ENCODE measurements at regions not wholly inside any gene's neighbourhood (a gene's known extent, or its start where the extent isn't known, plus 50 kb on each side); places are given as distances from the start of the nearest gene placed in this dataset.

GRCh38 chr5:135683189-135683588 lies 104.4 kb upstream of the CXCL14 start:
- H3K79me1 ChIP-seq (ENCODE audit: low read depth, low read length): no peaks in the 10 kb centered on the region
- no peaks in the 10 kb centered on the region for H3K4me1 ChIP-seq (ENCODE audit: control insufficient read depth in 2 of 2, insufficient read depth in 1 of 2, low read depth in 1 of 2, low read length in 2 of 2)
- no peak overlapping the region for H3K27ac ChIP-seq (replicated peaks; ENCODE audit: low read length)
- no peak overlapping the region for H3K9ac ChIP-seq (ENCODE audit: low read depth, low read length, poor library complexity)
- H3K18ac ChIP-seq (ENCODE audit: low read length): no peak overlapping the region
- H3K14ac ChIP-seq (ENCODE audit: low read length): no peak overlapping the region
- no peak overlapping the region for H2AK5ac ChIP-seq (ENCODE audit: low read depth, low read length)
- DNase-seq (ENCODE audit: low spot score): no peak
- no peak overlapping the region for H4K91ac ChIP-seq (ENCODE audit: low read depth, low read length, poor library complexity)
- H2BK12ac ChIP-seq (ENCODE audit: low read length): no peak overlapping the region
- H4K8ac ChIP-seq (ENCODE audit: low read depth, low read length): no peak overlapping the region
- no peak overlapping the region for H3K4ac ChIP-seq (ENCODE audit: low read length)
- H2BK15ac ChIP-seq (ENCODE audit: low read length): no peak overlapping the region
- no peak overlapping the region for H2BK120ac ChIP-seq (ENCODE audit: low read depth, low read length)
- H3K23ac ChIP-seq (ENCODE audit: low read depth, low read length, poor library complexity): no peak overlapping the region
- H3K27me3 ChIP-seq (ENCODE audit: control insufficient read depth in 3 of 3, insufficient read depth in 3 of 3, low read depth in 1 of 3, low read length in 3 of 3): no peaks in the 10 kb centered on the region
- no peak overlapping the region for H3K4me2 ChIP-seq (ENCODE audit: insufficient read depth, low read length, poor library complexity, severe bottlenecking)
- no peaks in the 10 kb centered on the region for H3K36me3 ChIP-seq (replicated peaks in 1 of 2; ENCODE audit: control insufficient read depth in 2 of 2, insufficient read depth in 2 of 2, low read length in 2 of 2)
- peaks cover 0 to 11% of the 10 kb centered on the region in 2 donors for H3K9me3 ChIP-seq (replicated peaks in 1 of 2; ENCODE audit: control insufficient read depth in 2 of 2, insufficient read depth in 1 of 2, low read depth in 1 of 2, low read length in 2 of 2)
- H2AFZ ChIP-seq (ENCODE audit: low read length): no peak overlapping the region
- H2BK5ac ChIP-seq (ENCODE audit: low read length): no peak overlapping the region
- no peak overlapping the region for H3K4me3 ChIP-seq (ENCODE audit: low read length in 2 of 2)

- Histone ChIP-seq H3K14ac (ENCODE audit: low read length) (no peak overlapping the region), H3K18ac (ENCODE audit: low read length) (no peak overlapping the region), H2BK120ac (ENCODE audit: low read depth, low read length) (no peak overlapping the region), H3K4me3 (ENCODE audit: low read length in 2 of 2) (no peak overlapping the region), H3K36me3 (replicated peaks in 1 of 2; ENCODE audit: control insufficient read depth in 2 of 2, insufficient read depth in 2 of 2, low read length in 2 of 2) (no peaks in the 10 kb centered on the region), H2BK5ac (ENCODE audit: low read length) (no peak overlapping the region), H3K79me1 (ENCODE audit: low read depth, low read length) (no peaks in the 10 kb centered on the region), H3K27me3 (ENCODE audit: control insufficient read depth in 3 of 3, insufficient read depth in 3 of 3, low read depth in 1 of 3, low read length in 3 of 3) (no peaks in the 10 kb centered on the region), H3K4ac (ENCODE audit: low read length) (no peak overlapping the region), H3K27ac (replicated peaks; ENCODE audit: low read length) (no peak overlapping the region), H3K4me1 (ENCODE audit: control insufficient read depth in 2 of 2, insufficient read depth in 1 of 2, low read depth in 1 of 2, low read length in 2 of 2) (no peaks in the 10 kb centered on the region), H4K91ac (ENCODE audit: low read depth, low read length, poor library complexity) (no peak overlapping the region), H2AFZ (ENCODE audit: low read length) (no peak overlapping the region), H2BK12ac (ENCODE audit: low read length) (no peak overlapping the region), H3K4me2 (ENCODE audit: insufficient read depth, low read length, poor library complexity, severe bottlenecking) (no peak overlapping the region), H4K8ac (ENCODE audit: low read depth, low read length) (no peak overlapping the region), H3K9ac (ENCODE audit: low read depth, low read length, poor library complexity) (no peak overlapping the region), H3K9me3 (replicated peaks in 1 of 2; ENCODE audit: control insufficient read depth in 2 of 2, insufficient read depth in 1 of 2, low read depth in 1 of 2, low read length in 2 of 2) (peaks cover 0 to 11% of the 10 kb centered on the region in 2 donors), H2AK5ac (ENCODE audit: low read depth, low read length) (no peak overlapping the region), H2BK15ac (ENCODE audit: low read length) (no peak overlapping the region), H3K23ac (ENCODE audit: low read depth, low read length, poor library complexity) (no peak overlapping the region)
- no peak for DNase-seq (ENCODE audit: low spot score)
- no CpG with 5 or more reads among the region's 5 CpGs for WGBS, 2 donors (ENCODE audit: extremely low coverage in 2 of 2, insufficient read length in 2 of 2, insufficient replicate concordance in 1 of 2)
Measured at GRCh38 chr5:135680713-135681112, 101.9 kb upstream of the CXCL14 start.

- Histone ChIP-seq H2BK120ac (ENCODE audit: low read depth, low read length) (no peak overlapping the region), H2BK12ac (ENCODE audit: low read length) (no peak overlapping the region), H2AFZ (ENCODE audit: low read length) (no peak overlapping the region), H4K8ac (ENCODE audit: low read depth, low read length) (no peak overlapping the region), H2BK5ac (ENCODE audit: low read length) (no peak overlapping the region), H3K18ac (ENCODE audit: low read length) (no peak overlapping the region), H3K79me1 (ENCODE audit: low read depth, low read length) (no peaks in the 10 kb centered on the region), H3K14ac (ENCODE audit: low read length) (no peak overlapping the region), H3K4ac (ENCODE audit: low read length) (no peak overlapping the region), H3K4me3 (ENCODE audit: low read length in 2 of 2) (no peak overlapping the region), H2AK5ac (ENCODE audit: low read depth, low read length) (no peak overlapping the region), H3K4me2 (ENCODE audit: insufficient read depth, low read length, poor library complexity, severe bottlenecking) (no peak overlapping the region), H2BK15ac (ENCODE audit: low read length) (no peak overlapping the region), H3K27ac (replicated peaks; ENCODE audit: low read length) (no peak overlapping the region), H3K36me3 (replicated peaks in 1 of 2; ENCODE audit: control insufficient read depth in 2 of 2, insufficient read depth in 2 of 2, low read length in 2 of 2) (no peaks in the 10 kb centered on the region), H3K4me1 (ENCODE audit: control insufficient read depth in 2 of 2, insufficient read depth in 1 of 2, low read depth in 1 of 2, low read length in 2 of 2) (no peaks in the 10 kb centered on the region), H3K27me3 (ENCODE audit: control insufficient read depth in 3 of 3, insufficient read depth in 3 of 3, low read depth in 1 of 3, low read length in 3 of 3) (no peaks in the 10 kb centered on the region), H3K23ac (ENCODE audit: low read depth, low read length, poor library complexity) (no peak overlapping the region), H4K91ac (ENCODE audit: low read depth, low read length, poor library complexity) (no peak overlapping the region), H3K9me3 (replicated peaks in 1 of 2; ENCODE audit: control insufficient read depth in 2 of 2, insufficient read depth in 1 of 2, low read depth in 1 of 2, low read length in 2 of 2) (peaks cover 0 to 11% of the 10 kb centered on the region in 2 donors), H3K9ac (ENCODE audit: low read depth, low read length, poor library complexity) (no peak overlapping the region)
- WGBS, 2 donors (ENCODE audit: extremely low coverage in 2 of 2, insufficient read length in 2 of 2, insufficient replicate concordance in 1 of 2): no CpG with 5 or more reads among the region's 2 CpGs
- no peak for DNase-seq (ENCODE audit: low spot score)
Measured at GRCh38 chr5:135678640-135679268, 100.0 kb upstream of the CXCL14 start.

- no peak overlapping the region for H3K4me3 ChIP-seq (ENCODE audit: low read length in 2 of 2)
- H2BK15ac ChIP-seq (ENCODE audit: low read length): no peak overlapping the region
- no peak overlapping the region for H2BK5ac ChIP-seq (ENCODE audit: low read length)
- no peaks in the 10 kb centered on the region for H3K79me1 ChIP-seq (ENCODE audit: low read depth, low read length)
- H3K9ac ChIP-seq (ENCODE audit: low read depth, low read length, poor library complexity): no peak overlapping the region
- H2BK120ac ChIP-seq (ENCODE audit: low read depth, low read length): no peak overlapping the region
- no peak overlapping the region for H3K18ac ChIP-seq (ENCODE audit: low read length)
- no peak overlapping the region for H3K4me2 ChIP-seq (ENCODE audit: insufficient read depth, low read length, poor library complexity, severe bottlenecking)
- no peak overlapping the region for H3K4ac ChIP-seq (ENCODE audit: low read length)
- H2AFZ ChIP-seq (ENCODE audit: low read length): no peak overlapping the region
- H2BK12ac ChIP-seq (ENCODE audit: low read length): no peak overlapping the region
- no peak for DNase-seq (ENCODE audit: low spot score)
- H3K27me3 ChIP-seq (ENCODE audit: control insufficient read depth in 3 of 3, insufficient read depth in 3 of 3, low read depth in 1 of 3, low read length in 3 of 3): no peaks in the 10 kb centered on the region
- H3K4me1 ChIP-seq (ENCODE audit: control insufficient read depth in 2 of 2, insufficient read depth in 1 of 2, low read depth in 1 of 2, low read length in 2 of 2): peaks cover 0 to 2% of the 10 kb centered on the region in 2 donors
- H2AK5ac ChIP-seq (ENCODE audit: low read depth, low read length): no peak overlapping the region
- no peak overlapping the region for H3K23ac ChIP-seq (ENCODE audit: low read depth, low read length, poor library complexity)
- WGBS, 2 donors (ENCODE audit: extremely low coverage in 2 of 2, insufficient read length in 2 of 2, insufficient replicate concordance in 1 of 2): 100% methylated on average over 1 of the region's 3 CpGs; no CpG with 5 or more reads in 1 of the 2 donors
- H4K8ac ChIP-seq (ENCODE audit: low read depth, low read length): no peak overlapping the region
- H3K9me3 ChIP-seq (replicated peaks in 1 of 2; ENCODE audit: control insufficient read depth in 2 of 2, insufficient read depth in 1 of 2, low read depth in 1 of 2, low read length in 2 of 2): peaks cover 0 to 2% of the 10 kb centered on the region in 2 donors
- H3K36me3 ChIP-seq (replicated peaks in 1 of 2; ENCODE audit: control insufficient read depth in 2 of 2, insufficient read depth in 2 of 2, low read length in 2 of 2): no peaks in the 10 kb centered on the region
- no peak overlapping the region for H3K14ac ChIP-seq (ENCODE audit: low read length)
- H4K91ac ChIP-seq (ENCODE audit: low read depth, low read length, poor library complexity): no peak overlapping the region
- no peak overlapping the region for H3K27ac ChIP-seq (replicated peaks; ENCODE audit: low read length)
Measured at GRCh38 chr5:135671966-135672365, 93.2 kb upstream of the CXCL14 start.

All from neuronal stem cell (in vitro differentiated cells).